ENCODE measurements at regions not wholly inside any gene's neighbourhood (a gene's known extent, or its start where the extent isn't known, plus 50 kb on each side); places are given as distances from the start of the nearest gene placed in this dataset.
"Not testable (repeated sequence)": the region's sequence is repeated elsewhere in the genome, so short reads cannot be mapped to it uniquely, and the experiment has no call there.

- H2AFZ ChIP-seq (ENCODE audit: low read length) = no peak overlapping the region
- H3K4me2 ChIP-seq (ENCODE audit: low read length) = no peak overlapping the region
- no peaks in the 10 kb centered on the region for H3K9me3 ChIP-seq (ENCODE audit: low read length)
- no peaks in the 10 kb centered on the region for H3F3A ChIP-seq (ENCODE audit: insufficient read depth, low read length)
- no peaks in the 10 kb centered on the region; the same call in 1 of the 2 replicates for H3K27me3 ChIP-seq (ENCODE audit: insufficient read depth, low read length)
- no peak overlapping the region for H3K27ac ChIP-seq (ENCODE audit: low read depth, low read length, poor library complexity, severe bottlenecking)
- no peaks in the 10 kb centered on the region for H4K20me1 ChIP-seq (ENCODE audit: insufficient read depth, low read length)
- no peak overlapping the region for H3K9ac ChIP-seq (ENCODE audit: low read length)
- H3K4me3 ChIP-seq (ENCODE audit: low read depth, low read length, poor library complexity, severe bottlenecking) = no peak overlapping the region
- TF ChIP-seq CTCF (IDR thresholded peaks at IDR 0.05; ENCODE audit: low read length) = no peak
- TF ChIP-seq EZH2 (IDR thresholded peaks at IDR 0.05; ENCODE audit: borderline replicate concordance, low read length) = no peak
- H3K79me2 ChIP-seq (ENCODE audit: insufficient read depth, low read length) = no peaks in the 10 kb centered on the region
- peaks cover 3% of the 10 kb centered on the region for H3K4me1 ChIP-seq (ENCODE audit: insufficient read depth, low read length, severe bottlenecking)
- no peaks in the 10 kb centered on the region for H3K36me3 ChIP-seq (ENCODE audit: insufficient read depth, low read length)
- H3K9me2 ChIP-seq (ENCODE audit: low read depth, low read length) = no peaks in the 10 kb centered on the region
Measured at GRCh38 chr13:40048551-40048950, 393.1 kb downstream of the COG6 start.

GRCh38 chr13:40052954-40053353 is 397.5 kb downstream of the COG6 start:
- Histone ChIP-seq H3K4me2 (ENCODE audit: low read length) (no peak overlapping the region), H3K36me3 (ENCODE audit: insufficient read depth, low read length) (no peaks in the 10 kb centered on the region), H3K27me3 (ENCODE audit: insufficient read depth, low read length) (no peaks in the 10 kb centered on the region), H4K20me1 (ENCODE audit: insufficient read depth, low read length) (no peaks in the 10 kb centered on the region), H3F3A (ENCODE audit: insufficient read depth, low read length) (no peaks in the 10 kb centered on the region), H3K27ac (ENCODE audit: low read depth, low read length, poor library complexity, severe bottlenecking) (no peak overlapping the region), H3K4me1 (ENCODE audit: insufficient read depth, low read length, severe bottlenecking) (no peaks in the 10 kb centered on the region), H3K9me3 (ENCODE audit: low read length) (no peaks in the 10 kb centered on the region), H3K4me3 (ENCODE audit: low read depth, low read length, poor library complexity, severe bottlenecking) (no peak overlapping the region), H3K9me2 (ENCODE audit: low read depth, low read length) (no peaks in the 10 kb centered on the region), H3K9ac (ENCODE audit: low read length) (no peak overlapping the region), H3K79me2 (ENCODE audit: insufficient read depth, low read length) (no peaks in the 10 kb centered on the region), H2AFZ (ENCODE audit: low read length) (no peak overlapping the region)
- TF ChIP-seq EZH2 (IDR thresholded peaks at IDR 0.05; ENCODE audit: borderline replicate concordance, low read length) = no peak
- no peak for TF ChIP-seq CTCF (IDR thresholded peaks at IDR 0.05; ENCODE audit: low read length)

GRCh38 chr13:40053401-40053800 is 397.9 kb downstream of the COG6 start:
- no peaks in the 10 kb centered on the region for H3K27me3 ChIP-seq (ENCODE audit: insufficient read depth, low read length)
- no peaks in the 10 kb centered on the region for H3K36me3 ChIP-seq (ENCODE audit: insufficient read depth, low read length)
- no peak overlapping the region for H3K27ac ChIP-seq (ENCODE audit: low read depth, low read length, poor library complexity, severe bottlenecking)
- no peak for TF ChIP-seq CTCF (IDR thresholded peaks at IDR 0.05; ENCODE audit: low read length)
- H3K9ac ChIP-seq (ENCODE audit: low read length) = no peak overlapping the region
- H3K4me3 ChIP-seq (ENCODE audit: low read depth, low read length, poor library complexity, severe bottlenecking) = no peak overlapping the region
- H3K4me2 ChIP-seq (ENCODE audit: low read length) = no peak overlapping the region
- no peaks in the 10 kb centered on the region for H4K20me1 ChIP-seq (ENCODE audit: insufficient read depth, low read length)
- H3K4me1 ChIP-seq (ENCODE audit: insufficient read depth, low read length, severe bottlenecking) = no peaks in the 10 kb centered on the region
- no peaks in the 10 kb centered on the region for H3K9me3 ChIP-seq (ENCODE audit: low read length)
- no peaks in the 10 kb centered on the region for H3K9me2 ChIP-seq (ENCODE audit: low read depth, low read length)
- H2AFZ ChIP-seq (ENCODE audit: low read length) = no peak overlapping the region
- no peaks in the 10 kb centered on the region for H3F3A ChIP-seq (ENCODE audit: insufficient read depth, low read length)
- H3K79me2 ChIP-seq (ENCODE audit: insufficient read depth, low read length) = no peaks in the 10 kb centered on the region

GRCh38 chr13:40054422-40054821 is 399.0 kb downstream of the COG6 start:
- not testable (repeated sequence) for H3K9ac ChIP-seq (ENCODE audit: low read length); H4K20me1 ChIP-seq (ENCODE audit: insufficient read depth, low read length); H3F3A ChIP-seq (ENCODE audit: insufficient read depth, low read length); H3K9me2 ChIP-seq (ENCODE audit: low read depth, low read length); H3K4me1 ChIP-seq (ENCODE audit: insufficient read depth, low read length, severe bottlenecking); H3K27ac ChIP-seq (ENCODE audit: low read depth, low read length, poor library complexity, severe bottlenecking); H3K4me3 ChIP-seq (ENCODE audit: low read depth, low read length, poor library complexity, severe bottlenecking); H3K27me3 ChIP-seq (ENCODE audit: insufficient read depth, low read length); H2AFZ ChIP-seq (ENCODE audit: low read length); H3K9me3 ChIP-seq (ENCODE audit: low read length); H3K4me2 ChIP-seq (ENCODE audit: low read length); H3K36me3 ChIP-seq (ENCODE audit: insufficient read depth, low read length); H3K79me2 ChIP-seq (ENCODE audit: insufficient read depth, low read length)
